ENCODE measurements at regions not wholly inside any gene's neighbourhood (a gene's known extent, or its start where the extent isn't known, plus 50 kb on each side); places are given as distances from the start of the nearest gene placed in this dataset.
"Not testable (repeated sequence)": the region's sequence is repeated elsewhere in the genome, so short reads cannot be mapped to it uniquely, and the experiment has no call there.

- not testable (repeated sequence) for TF ChIP-seq POLR2A, CTCF, EP300 (IDR thresholded peaks at IDR 0.05)
Observed at GRCh38 chr9:41663497-41664036, 465.7 kb downstream of the CNTNAP3B start.
